Natural killer cell (primary cell): ENCODE measurements at regions not wholly inside any gene's neighbourhood (a gene's known extent, or its start where the extent isn't known, plus 50 kb on each side); places are given as distances from the start of the nearest gene placed in this dataset.

Experiments
- ATAC-seq, 3 donors: fragments of 150-1000 bp in 2 of 3; fragments of 200-7000 bp in 1 of 3; cut with Tn5 transposase; 1 replicate in 1 of 3; 2 replicates in 2 of 3; pipeline ENCODE4 v1.10.0; 2021; ENCODE audit warnings: mild to moderate bottlenecking in 2 of 3, moderate library complexity in 2 of 3
- DNase-seq, 2 donors: peaks; one replicate each; pipeline versions ENCODE4 v3.0.0 to v3.0.0-alpha.2; 2013 to 2021; ENCODE audit warnings: mixed read lengths in 1 of 2
- H3K27ac ChIP-seq: one replicate; pipeline ENCODE4 v1.5.1; 2013; ENCODE audit warnings: mild to moderate bottlenecking, low read length
- H3K27me3 ChIP-seq: one replicate; pipeline ENCODE4 v1.6.1; 2013; ENCODE audit warnings: low read length; ENCODE audit not compliant: control insufficient read depth, insufficient read depth
- H3K36me3 ChIP-seq: one replicate; pipeline ENCODE4 v1.6.1; 2013; ENCODE audit warnings: low read length; ENCODE audit not compliant: control insufficient read depth, insufficient read depth
- H3K4me1 ChIP-seq: one replicate; pipeline ENCODE4 v1.6.1; 2013; ENCODE audit warnings: low read length; ENCODE audit not compliant: control insufficient read depth, insufficient read depth
- H3K4me3 ChIP-seq: one replicate; pipeline ENCODE4 v1.5.1; 2013; ENCODE audit warnings: low read length
- H3K9me3 ChIP-seq: one replicate; pipeline ENCODE4 v1.6.1; 2013; ENCODE audit warnings: low read length; ENCODE audit not compliant: control insufficient read depth, insufficient read depth
- H3K27ac Mint-ChIP-seq, 2 donors: one replicate each; pipeline ENCODE4 v1.8.0; 2022; ENCODE audit warnings: mild to moderate bottlenecking in 2 of 2, mixed read lengths in 2 of 2, moderate library complexity in 1 of 2
- H3K27me3 Mint-ChIP-seq, 2 donors: one replicate each; pipeline ENCODE4 v1.8.0; 2022; ENCODE audit warnings: low read depth in 2 of 2, mixed read lengths in 2 of 2
- H3K36me3 Mint-ChIP-seq: one replicate; pipeline ENCODE4 v1.8.0; 2022; ENCODE audit warnings: mixed read lengths
- H3K4me1 Mint-ChIP-seq, 2 donors: one replicate each; pipeline ENCODE4 v1.8.0; 2022; ENCODE audit warnings: mixed read lengths in 2 of 2
- H3K4me3 Mint-ChIP-seq: one replicate; pipeline ENCODE4 v1.8.0; 2022; ENCODE audit warnings: mild to moderate bottlenecking, moderate library complexity, mixed read lengths
- H3K9me3 Mint-ChIP-seq, 2 donors: one replicate each; pipeline ENCODE4 v1.8.0; 2022; ENCODE audit warnings: mixed read lengths in 2 of 2
- CTCF ChIP-seq: fragments of 200-600 bp; IDR thresholded peaks from one replicate; pipeline ENCODE4 v1.8.0; 2022; ENCODE audit warnings: antibody characterized with exemption
- WGBS: methylation state at CpG from one replicate; pipeline ENCODE4 v1.1.7; 2013; ENCODE audit warnings: missing lambda C conversion rate; ENCODE audit not compliant: insufficient coverage; 5-methylcytosine and 5-hydroxymethylcytosine counted together
- intact Hi-C: fragments of 100-400 bp; cut with micrococcal nuclease; formaldehyde crosslinking; loops from one replicate; pipeline ENCODE4 v1.14.2; 2022

- Histone ChIP-seq H3K36me3 (no peaks in the 10 kb centered on the region), H3K4me1 (no peaks in the 10 kb centered on the region), H3K27ac (no peak overlapping the region), H3K4me3 (no peak overlapping the region), H3K9me3 (no peaks in the 10 kb centered on the region), H3K27me3 (no peaks in the 10 kb centered on the region)
- H3K36me3 Mint-ChIP-seq, result no peaks in the 10 kb centered on the region
- no peak overlapping the region for H3K27ac Mint-ChIP-seq
- no peaks in the 10 kb centered on the region for H3K4me1 Mint-ChIP-seq
- no CpG with 5 or more reads among the region's 2 CpGs for WGBS
- ATAC-seq (no peak), DNase-seq (no peak)
- intact Hi-C loops, result no loop called here
- H3K27me3 Mint-ChIP-seq, result peaks cover 0 to 9% of the 10 kb centered on the region in 2 donors
- no peak overlapping the region for H3K4me3 Mint-ChIP-seq
- TF ChIP-seq CTCF, result no peak
- H3K9me3 Mint-ChIP-seq, result peaks cover 0 to 3% of the 10 kb centered on the region in 2 donors
Observed at GRCh38 chr4:100258675-100259074, 68.4 kb upstream of the DDIT4L start.

DNA sequence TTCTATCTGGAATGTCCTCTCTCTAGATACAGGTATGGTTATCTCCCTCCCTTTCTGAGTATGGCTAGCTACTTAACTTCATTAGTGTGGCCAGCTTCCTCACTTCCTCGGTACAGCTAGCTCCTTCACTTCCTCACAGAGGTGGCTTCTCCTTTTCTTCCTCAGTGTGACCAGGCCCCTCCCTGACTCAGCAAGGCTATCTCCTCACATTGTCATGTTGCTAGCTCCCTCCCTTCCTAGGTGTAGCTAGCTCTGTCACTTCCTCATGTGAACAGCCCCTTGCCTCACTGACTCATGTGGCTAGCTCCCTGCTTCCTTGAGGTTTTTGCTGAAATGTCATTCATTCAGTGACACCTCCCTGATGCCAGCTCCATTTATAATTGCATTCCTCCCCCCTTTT, 67.3 kb upstream of the DDIT4L start:
- DNase-seq, result peak in 1 of 2 donors; percentile 1
- no peak for ATAC-seq
- Mint-ChIP-seq H3K27ac (no peak overlapping the region), H3K27me3 (peaks cover 0 to 9% of the 10 kb centered on the region in 2 donors), H3K9me3 (peaks cover 0 to 3% of the 10 kb centered on the region in 2 donors), H3K4me3 (no peak overlapping the region), H3K36me3 (no peaks in the 10 kb centered on the region), H3K4me1 (no peaks in the 10 kb centered on the region)
- H3K4me3 ChIP-seq, result no peak overlapping the region
- no peak for TF ChIP-seq CTCF
- no peaks in the 10 kb centered on the region for H3K4me1 ChIP-seq
- intact Hi-C loops, result no loop called here
- 15% methylated on average over 1 of the region's 1 CpG for WGBS
- no peaks in the 10 kb centered on the region for H3K27me3 ChIP-seq
- no peak overlapping the region for H3K27ac ChIP-seq
- no peaks in the 10 kb centered on the region for H3K36me3 ChIP-seq
- no peaks in the 10 kb centered on the region for H3K9me3 ChIP-seq

DNA sequence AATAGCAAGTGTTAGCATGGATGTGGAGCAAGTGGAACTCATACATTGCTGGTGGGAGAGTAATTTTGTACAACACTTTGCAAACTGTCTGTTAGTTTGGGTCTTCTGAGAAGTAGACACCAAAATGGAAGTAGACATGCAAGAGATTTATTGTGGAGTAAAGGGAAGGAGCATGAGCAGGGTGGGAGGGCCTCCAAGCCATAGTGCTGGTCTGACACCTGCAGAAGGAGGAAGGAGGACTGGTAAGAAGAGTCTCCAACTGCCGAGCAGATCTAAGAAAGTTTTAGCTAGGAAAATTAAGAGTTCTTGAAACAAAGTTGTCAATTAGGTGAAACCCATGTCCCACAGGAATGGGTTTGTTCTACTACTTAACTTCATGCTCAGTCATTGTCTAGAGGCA, 64.0 kb upstream of the DDIT4L start:
- Mint-ChIP-seq H3K27ac (no peak overlapping the region), H3K9me3 (no peaks in the 10 kb centered on the region), H3K4me3 (no peak overlapping the region), H3K27me3 (peaks cover 0 to 7% of the 10 kb centered on the region in 2 donors), H3K36me3 (no peaks in the 10 kb centered on the region), H3K4me1 (no peaks in the 10 kb centered on the region)
- TF ChIP-seq CTCF, result no peak
- ATAC-seq (no peak), DNase-seq (no peak)
- WGBS, result 56% methylated on average over 1 of the region's 1 CpG
- Histone ChIP-seq H3K36me3 (no peaks in the 10 kb centered on the region), H3K4me1 (no peaks in the 10 kb centered on the region), H3K27me3 (no peaks in the 10 kb centered on the region), H3K4me3 (no peak overlapping the region), H3K27ac (no peak overlapping the region), H3K9me3 (no peaks in the 10 kb centered on the region)
- intact Hi-C loops, result no loop called here

DNA sequence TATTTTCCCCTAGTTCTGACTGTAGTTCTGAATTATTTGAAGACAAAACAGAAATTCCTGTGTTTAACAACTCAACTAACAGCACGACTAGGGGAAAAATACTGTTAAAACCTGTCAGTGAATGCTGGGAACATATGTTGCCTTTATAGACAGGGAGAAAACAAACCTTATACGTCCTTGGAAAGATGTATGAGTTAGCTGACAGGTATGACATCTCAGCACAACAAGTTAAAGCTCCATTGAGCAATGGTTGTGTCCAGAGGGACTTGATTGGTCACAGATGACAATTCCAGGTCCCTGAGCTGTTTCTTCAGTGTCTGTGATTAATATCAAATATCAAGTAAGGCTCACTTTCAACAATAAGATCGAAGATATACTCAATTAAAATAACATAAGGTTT, 58.2 kb upstream of the DDIT4L start:
- 65% methylated on average over 1 of the region's 3 CpGs for WGBS

More for the DNA sequence above, 58.2 kb upstream of the DDIT4L start:
- no peak overlapping the region for H3K27ac ChIP-seq
- H3K4me3 ChIP-seq, result no peak overlapping the region
- no peaks in the 10 kb centered on the region for H3K4me1 ChIP-seq
- ATAC-seq, result no peak
- intact Hi-C loops, result no loop called here
- H3K9me3 ChIP-seq, result no peaks in the 10 kb centered on the region
- no peaks in the 10 kb centered on the region for H3K27me3 ChIP-seq
- Mint-ChIP-seq H3K27me3 (peaks cover 0 to 7% of the 10 kb centered on the region in 2 donors), H3K4me1 (no peaks in the 10 kb centered on the region), H3K9me3 (no peaks in the 10 kb centered on the region), H3K27ac (no peak overlapping the region), H3K36me3 (no peaks in the 10 kb centered on the region), H3K4me3 (no peak overlapping the region)
- no peaks in the 10 kb centered on the region for H3K36me3 ChIP-seq
- no peak for TF ChIP-seq CTCF
- no peak for DNase-seq
